Tibial nerve (tissue), 4 donors: ENCODE measurements at regions not wholly inside any gene's neighbourhood (a gene's known extent, or its start where the extent isn't known, plus 50 kb on each side); places are given as distances from the start of the nearest gene placed in this dataset.

ENCODE experiments used
- DNase-seq, 2 donors: peaks; one replicate each; pipeline ENCODE4 v3.0.0-alpha.2; 2019; ENCODE audit warnings: low spot score in 2 of 2
- H3K27ac ChIP-seq, 4 donors: fragments of 200-600 bp; sonication (generic) in 3 of 4; one replicate each; pipeline ENCODE4 v1.5.1; 2017 to 2019; ENCODE audit warnings: mild to moderate bottlenecking in 1 of 4
- H3K27me3 ChIP-seq, 2 donors: fragments of 200-600 bp; sonication (generic) in 1 of 2; one replicate each; pipeline versions ENCODE4 v1.5.1 to v1.6.0; 2017 to 2019
- H3K36me3 ChIP-seq, 3 donors: fragments of 200-600 bp; sonication (generic); one replicate each; pipeline ENCODE4 v1.5.1; 2018 to 2019
- H3K4me1 ChIP-seq, 4 donors: fragments of 200-600 bp; sonication (generic) in 3 of 4; one replicate each; pipeline ENCODE4 v1.5.1; 2017 to 2019
- H3K4me3 ChIP-seq, 4 donors: fragments of 200-600 bp; sonication (generic) in 3 of 4; one replicate each; pipeline ENCODE4 v1.5.1; 2017 to 2019; ENCODE audit warnings: mild to moderate bottlenecking in 1 of 4, moderate library complexity in 1 of 4
- H3K9me3 ChIP-seq, 4 donors: fragments of 200-600 bp; sonication (generic) in 3 of 4; one replicate each; pipeline ENCODE4 v1.5.1; 2017 to 2019
- CTCF ChIP-seq, 5 experiments: fragments of 200-600 bp in 3 of 5; fragments of 450-650 bp in 2 of 5; sonication (generic) in 3 of 5; IDR thresholded peaks; one replicate each; pipeline ENCODE4 v1.5.1; 2016 to 2019; ENCODE audit warnings: antibody characterized with exemption in 5 of 5, mild to moderate bottlenecking in 3 of 5, moderate library complexity in 2 of 5
- EP300 ChIP-seq, 2 donors: sonication (generic); formaldehyde crosslinking; IDR thresholded peaks; one replicate each; pipeline ENCODE4 v1.6.1; 2017; ENCODE audit warnings: antibody characterized with exemption in 2 of 2, mild to moderate bottlenecking in 1 of 2
- POLR2A ChIP-seq, 2 donors: fragments of 450-650 bp; IDR thresholded peaks; one replicate each; pipeline ENCODE4 v1.6.1; 2017; ENCODE audit warnings: antibody characterized with exemption in 2 of 2, mild to moderate bottlenecking in 2 of 2, moderate library complexity in 2 of 2
- WGBS, 2 donors: methylation state at CpG; one replicate each; pipeline ENCODE4 v1.1.5; 2018; 5-methylcytosine and 5-hydroxymethylcytosine counted together

DNA sequence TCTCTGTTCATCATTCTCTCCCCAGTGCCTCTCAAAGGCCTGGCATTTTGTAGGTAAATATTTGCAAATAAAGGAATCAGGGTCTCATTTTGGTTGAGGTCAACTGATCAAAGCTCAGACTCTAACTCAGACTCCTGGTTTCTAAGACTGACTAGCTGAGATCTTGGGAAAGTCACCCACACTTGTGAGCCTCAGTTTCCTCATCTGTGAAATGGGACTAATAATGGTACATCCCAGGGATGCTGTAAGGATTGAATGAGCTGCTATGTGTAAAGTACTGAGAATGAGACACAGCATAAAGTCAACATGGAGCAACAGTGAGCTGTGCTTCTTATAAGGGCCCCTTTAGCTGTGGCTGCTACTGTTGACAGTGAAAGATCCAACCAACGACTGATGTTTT, 70.6 kb upstream of the XYLT1 start:
- Histone ChIP-seq H3K36me3 (no peaks in the 10 kb centered on the region), H3K27me3 (no peaks in the 10 kb centered on the region), H3K4me1 (no peaks in the 10 kb centered on the region), H3K4me3 (no peak overlapping the region), H3K9me3 (no peaks in the 10 kb centered on the region), H3K27ac (no peak overlapping the region)
- WGBS, 2 donors: 82 to 89% methylated on average over 1 of the region's 1 CpG
- DNase-seq: no peak
- TF ChIP-seq CTCF (IDR thresholded peaks at IDR 0.05) (no peak), EP300 (IDR thresholded peaks at IDR 0.05) (no peak), POLR2A (IDR thresholded peaks at IDR 0.05) (no peak)

DNA sequence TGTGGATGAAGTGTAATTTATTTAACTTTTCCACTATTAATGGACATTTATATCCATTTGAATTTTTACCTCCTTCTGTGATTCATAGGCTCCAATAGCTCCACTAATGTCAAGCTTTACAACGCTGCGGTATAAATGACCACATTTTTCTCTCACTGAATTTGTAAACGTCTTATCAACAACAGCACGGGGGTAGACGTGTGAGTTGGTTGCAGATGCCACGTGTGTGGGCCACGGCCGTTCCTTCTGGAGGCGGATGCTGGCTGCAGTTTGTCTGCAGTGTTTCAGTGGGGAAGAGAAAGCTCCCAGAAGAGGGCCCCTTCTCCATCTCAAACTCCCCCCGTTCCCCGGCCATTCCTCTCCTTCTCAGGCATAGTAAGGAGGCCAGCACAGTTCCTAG, 68.2 kb upstream of the XYLT1 start:
- H3K27ac ChIP-seq: no peak overlapping the region
- TF ChIP-seq CTCF (IDR thresholded peaks at IDR 0.05) (no peak), EP300 (IDR thresholded peaks at IDR 0.05) (no peak), POLR2A (IDR thresholded peaks at IDR 0.05) (no peak)
- DNase-seq: no peak
- no peaks in the 10 kb centered on the region for H3K27me3 ChIP-seq
- no peak overlapping the region for H3K4me3 ChIP-seq
- no peaks in the 10 kb centered on the region for H3K36me3 ChIP-seq
- WGBS, 2 donors: 44 to 55% methylated on average over 11 of the region's 11 CpGs
- no peaks in the 10 kb centered on the region for H3K9me3 ChIP-seq
- no peaks in the 10 kb centered on the region for H3K4me1 ChIP-seq

- Histone ChIP-seq H3K27ac (no peak overlapping the region), H3K4me3 (no peak overlapping the region), H3K27me3 (no peaks in the 10 kb centered on the region), H3K36me3 (no peaks in the 10 kb centered on the region), H3K4me1 (no peaks in the 10 kb centered on the region), H3K9me3 (peaks cover 0 to 12% (median 0%) of the 10 kb centered on the region in 4 donors)
- WGBS, 2 donors: 70 to 75% methylated on average over 8 of the region's 8 CpGs
- no peak for TF ChIP-seq CTCF (IDR thresholded peaks at IDR 0.05)
- no peak for TF ChIP-seq POLR2A (IDR thresholded peaks at IDR 0.05)
- no peak for TF ChIP-seq EP300 (IDR thresholded peaks at IDR 0.05)
- DNase-seq: no peak
These were observed 61.7 kb upstream of the XYLT1 start for GRCh38 chr16:17532338-17532995.

DNA sequence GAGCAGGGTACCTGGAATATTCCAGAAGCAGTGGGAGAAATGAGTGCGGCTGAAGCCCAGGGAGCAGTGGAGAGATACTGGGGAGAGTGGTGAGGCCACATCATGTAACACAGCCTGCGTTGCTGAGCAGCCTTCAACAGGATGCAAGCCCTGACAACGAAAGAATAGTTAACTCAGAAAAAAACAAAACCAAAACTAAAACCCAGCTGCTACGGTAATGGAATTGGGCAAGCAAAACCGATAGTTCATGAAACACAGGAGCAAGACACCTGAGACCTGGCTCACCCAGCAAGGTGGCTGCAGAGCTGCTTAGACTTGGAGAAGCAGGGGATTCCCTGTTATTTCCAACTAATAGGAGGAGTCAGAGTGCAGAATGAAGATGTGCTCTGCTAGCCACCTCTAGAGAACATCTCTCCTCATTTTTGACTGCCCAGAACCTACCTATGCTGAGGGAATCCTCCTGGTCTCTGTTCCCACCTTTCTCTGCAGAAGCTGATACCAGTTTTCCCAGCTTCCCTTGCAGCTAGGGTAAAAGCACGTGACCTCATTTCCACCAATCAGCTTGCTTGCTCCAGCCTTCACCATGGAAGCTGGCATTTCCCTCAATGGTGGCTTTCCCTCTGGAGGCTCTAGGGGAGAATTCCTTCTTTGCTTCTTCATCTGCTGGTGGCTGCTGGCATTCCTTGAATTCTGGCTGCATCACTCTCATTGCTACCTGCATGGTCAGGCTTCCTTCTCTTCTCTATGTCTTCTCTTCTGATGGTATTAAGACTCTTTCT, 59.4 kb upstream of the XYLT1 start:
- Histone ChIP-seq H3K4me3 (peak overlapping the region in 1 of 4 donors; percentile 10), H3K4me1 (no peaks in the 10 kb centered on the region), H3K27me3 (no peaks in the 10 kb centered on the region), H3K36me3 (no peaks in the 10 kb centered on the region), H3K9me3 (peaks cover 0 to 12% (median 0%) of the 10 kb centered on the region in 4 donors), H3K27ac (no peak overlapping the region)
- WGBS, 2 donors: 84 to 85% methylated on average over 6 of the region's 6 CpGs
- no peak for TF ChIP-seq POLR2A (IDR thresholded peaks at IDR 0.05)
- TF ChIP-seq EP300 (IDR thresholded peaks at IDR 0.05): no peak
- no peak for TF ChIP-seq CTCF (IDR thresholded peaks at IDR 0.05)
- DNase-seq: no peak
